GDM1 (cell line): ENCODE measurements at regions not wholly inside any gene's neighbourhood (a gene's known extent, or its start where the extent isn't known, plus 50 kb on each side); places are given as distances from the start of the nearest gene placed in this dataset.
"Not testable (repeated sequence)": the region's sequence is repeated elsewhere in the genome, so short reads cannot be mapped to it uniquely, and the experiment has no call there.

Experiments used
- DNase-seq: peaks from one replicate; lab custom pipeline; 2025; lab: John Stamatoyannopoulos, UW

DNA sequence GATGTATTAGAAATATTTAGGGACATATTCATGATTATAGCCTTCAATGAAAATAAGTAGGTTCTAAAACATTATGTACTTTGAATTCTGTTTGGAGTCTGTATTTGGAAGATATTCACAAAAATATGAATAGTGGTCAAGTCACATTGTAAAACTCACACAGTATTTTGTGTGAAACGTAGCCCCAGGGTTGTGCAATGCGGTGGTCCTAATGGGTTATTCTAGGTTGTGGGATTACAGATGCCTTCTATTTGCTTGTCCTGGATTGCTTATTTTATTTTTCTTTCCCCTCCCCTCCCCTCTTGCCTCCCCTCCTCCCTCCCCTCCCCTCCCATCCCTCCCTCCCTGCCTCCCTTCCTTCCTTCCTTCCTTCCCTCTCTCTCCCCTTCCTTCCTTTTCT, 93.7 kb upstream of the THUMPD2 start:
- DNase-seq: no peak

DNA sequence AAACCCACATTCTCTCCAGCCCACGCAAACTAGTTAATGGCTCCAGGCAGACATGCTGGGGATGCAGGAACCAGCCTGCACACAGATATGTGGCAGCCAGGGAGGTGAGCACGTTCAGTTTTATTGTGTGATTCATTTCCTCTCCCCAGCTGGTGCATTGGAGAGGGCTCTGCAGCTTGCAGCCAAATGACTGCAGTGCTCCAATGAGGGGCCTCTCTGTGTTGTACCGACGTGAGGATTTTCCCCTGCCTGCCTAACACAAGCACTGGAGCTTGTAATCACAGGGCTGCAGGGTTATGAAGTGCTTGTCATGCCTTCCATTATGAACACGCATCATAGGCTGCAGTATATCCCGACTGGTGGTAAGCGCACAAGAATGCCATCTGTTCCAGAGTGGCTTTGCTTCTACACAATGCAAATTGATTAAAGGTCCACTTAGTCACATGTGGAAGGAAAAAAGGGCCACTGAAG, 92.3 kb upstream of the THUMPD2 start:
- DNase-seq: no peak

DNA sequence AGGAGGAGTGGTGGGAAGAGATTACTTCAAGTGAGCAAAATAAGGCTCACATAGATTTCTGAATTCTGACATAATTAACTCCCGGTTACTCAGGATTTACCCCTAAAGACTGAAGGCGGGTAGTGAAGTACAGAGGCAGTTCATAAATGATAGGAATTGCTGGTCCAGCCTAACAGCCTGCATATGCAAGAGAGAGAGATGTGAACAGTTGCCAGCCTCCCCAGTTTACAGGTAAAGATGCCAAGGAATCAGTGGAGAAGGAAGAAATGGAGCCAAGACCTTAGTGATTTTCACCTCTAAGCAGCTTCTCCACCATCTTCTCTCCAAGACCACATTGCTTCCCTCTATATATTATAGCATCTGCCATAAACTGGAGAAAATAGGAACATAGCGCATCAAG, 91.8 kb upstream of the THUMPD2 start:
- DNase-seq: no peak

DNA sequence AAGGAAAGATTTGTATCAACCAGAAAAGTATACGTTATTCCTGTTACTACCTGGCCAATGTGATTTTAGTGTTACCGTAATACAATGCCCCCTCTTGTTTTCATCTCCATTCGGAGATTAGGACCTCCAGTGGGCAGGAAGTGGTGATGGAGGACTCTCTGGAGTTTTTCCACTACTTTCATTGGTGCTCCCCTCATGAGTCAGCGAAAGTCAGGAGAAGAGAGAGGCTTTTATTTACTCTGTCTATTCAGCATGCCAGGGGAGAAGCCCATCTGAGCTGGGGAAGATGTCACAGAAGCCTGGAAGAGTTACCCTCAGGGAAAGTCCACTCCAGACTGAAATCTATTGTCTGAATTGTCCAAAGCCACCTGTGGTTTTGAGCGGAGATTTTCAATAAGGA, 88.2 kb upstream of the THUMPD2 start:
- DNase-seq: no peak

DNA sequence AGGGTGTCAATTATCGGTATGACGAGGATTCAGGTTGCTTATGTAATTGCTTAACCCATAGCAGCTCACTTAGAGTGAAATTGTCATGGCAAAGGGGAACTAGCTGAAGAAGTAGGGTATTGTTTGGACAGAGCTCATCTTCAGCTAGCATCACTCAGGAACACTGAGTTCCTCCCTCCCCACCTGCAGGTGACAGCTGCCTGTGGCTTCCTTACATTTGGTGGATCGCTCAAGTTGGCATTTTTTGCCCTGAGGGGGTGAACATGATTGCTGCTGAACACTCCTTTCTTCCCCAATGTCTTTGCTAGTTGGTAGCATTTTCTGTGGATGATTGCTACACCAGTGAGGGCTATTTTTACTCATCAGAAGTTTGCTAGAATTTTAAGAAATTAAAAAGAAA, 86.7 kb upstream of the THUMPD2 start:
- DNase-seq: no peak

DNA sequence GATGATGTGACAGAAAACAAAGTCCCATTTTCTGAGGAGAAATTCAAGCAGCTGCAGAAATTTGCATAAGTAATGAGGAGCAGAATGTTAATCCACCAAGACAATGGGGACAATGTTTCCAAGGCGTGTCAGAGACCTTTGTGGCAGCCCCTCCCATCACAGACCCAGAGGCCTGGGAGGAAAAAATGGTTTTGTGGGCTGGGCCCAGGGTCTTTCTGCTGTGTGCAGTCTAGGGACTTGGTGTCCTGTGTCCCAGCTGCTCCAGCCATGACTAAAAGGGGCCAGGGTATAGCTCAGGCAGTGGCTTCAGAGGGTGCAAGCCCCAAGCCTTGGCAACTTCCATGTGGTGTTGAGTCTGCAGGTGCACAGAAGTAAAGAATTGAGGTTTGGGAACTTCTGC, 84.6 kb upstream of the THUMPD2 start:
- DNase-seq: not testable (repeated sequence)

DNA sequence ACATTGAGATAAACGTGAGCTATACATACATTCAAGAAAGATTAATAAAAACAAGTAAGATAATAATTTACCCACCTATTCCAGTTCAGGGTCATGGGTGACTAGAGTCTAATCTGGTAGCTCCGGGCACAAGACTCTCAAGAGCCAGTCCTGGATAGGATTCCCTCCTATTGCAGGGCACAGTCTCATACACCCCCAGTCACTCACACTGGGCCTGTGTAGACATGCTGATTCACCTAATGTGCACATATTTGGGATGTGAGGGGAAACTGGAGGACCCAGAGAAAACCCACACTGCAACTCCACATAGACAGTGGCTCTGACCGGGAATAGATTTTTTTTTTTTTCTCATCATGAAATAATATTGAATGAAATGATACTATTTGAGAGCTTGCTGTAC, 81.5 kb upstream of the THUMPD2 start:
- DNase-seq: no peak

DNA sequence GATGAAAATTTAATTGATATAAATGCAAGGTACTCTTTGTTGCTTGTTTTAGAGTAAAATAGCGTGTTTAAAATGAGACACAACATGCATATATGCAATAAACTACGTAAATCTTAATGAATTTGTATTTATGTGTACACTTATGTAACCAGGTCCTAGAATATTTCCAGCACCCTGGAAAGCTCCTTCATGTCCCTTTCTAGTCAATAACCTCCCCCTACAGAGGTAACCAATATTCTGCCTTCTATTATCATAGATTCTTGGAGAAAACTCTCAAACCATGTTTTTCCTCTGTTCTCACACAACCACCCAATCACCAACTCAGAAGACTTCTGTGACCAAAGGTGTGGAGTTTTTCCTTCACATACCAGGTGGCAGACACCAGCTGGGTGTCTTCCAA, 79.6 kb upstream of the THUMPD2 start:
- no peak for DNase-seq

DNA sequence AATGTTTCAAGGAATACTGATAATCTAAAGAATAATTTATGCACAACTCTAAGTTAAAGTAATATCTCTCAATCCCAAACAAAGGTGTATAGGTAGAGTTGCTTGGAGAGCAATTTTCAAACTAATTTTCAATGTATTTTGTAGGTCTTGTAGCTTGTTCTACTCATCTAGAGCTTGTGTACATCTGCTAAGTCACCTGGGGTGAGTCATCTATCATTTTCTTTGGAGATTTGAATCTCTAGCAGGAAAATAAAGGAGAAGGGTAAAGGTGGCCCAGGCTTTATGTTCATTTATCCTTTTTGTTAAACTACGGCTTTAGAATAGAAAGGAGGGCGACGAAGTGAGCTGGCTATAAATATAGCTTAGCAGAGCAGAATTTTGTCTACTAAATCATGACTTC, 76.8 kb upstream of the THUMPD2 start:
- DNase-seq: no peak

DNA sequence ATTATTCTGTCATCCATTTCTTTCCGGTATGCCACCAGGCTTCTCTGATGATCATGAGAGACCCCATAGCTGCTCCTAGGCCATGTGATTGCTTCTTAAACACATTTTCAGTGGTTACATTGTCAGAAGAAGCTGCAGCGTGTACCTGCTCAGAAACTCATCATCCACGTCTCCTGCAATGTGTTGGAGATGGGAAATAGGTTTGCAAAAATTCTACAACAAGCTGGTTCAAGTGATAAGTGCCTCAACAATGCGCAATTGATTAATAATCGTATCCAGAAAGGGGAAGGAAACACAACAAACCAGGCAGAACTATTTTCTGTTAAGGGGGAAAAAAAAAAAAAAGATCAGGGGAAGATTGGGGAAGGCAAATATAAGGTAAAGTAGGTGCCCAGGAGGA, 75.7 kb upstream of the THUMPD2 start:
- DNase-seq: no peak

DNA sequence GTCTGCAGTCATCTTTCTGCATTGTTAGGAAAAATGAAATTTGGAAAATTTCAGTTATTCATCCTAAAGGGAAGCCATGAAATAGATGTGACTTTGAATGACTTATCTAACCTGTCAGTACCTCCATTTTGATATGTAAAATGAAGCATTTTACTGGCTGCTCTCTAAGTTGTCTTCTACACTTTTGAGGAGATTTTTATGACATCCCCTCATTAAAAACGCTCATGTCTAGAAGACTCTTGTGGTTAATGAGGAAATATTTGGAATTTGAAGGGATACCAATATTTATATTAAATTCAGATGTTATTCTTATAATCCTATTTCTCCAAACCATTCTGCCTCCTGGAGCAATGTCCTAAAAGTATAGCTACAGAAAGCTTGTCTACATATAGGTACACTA, 73.8 kb upstream of the THUMPD2 start:
- DNase-seq: no peak

DNA sequence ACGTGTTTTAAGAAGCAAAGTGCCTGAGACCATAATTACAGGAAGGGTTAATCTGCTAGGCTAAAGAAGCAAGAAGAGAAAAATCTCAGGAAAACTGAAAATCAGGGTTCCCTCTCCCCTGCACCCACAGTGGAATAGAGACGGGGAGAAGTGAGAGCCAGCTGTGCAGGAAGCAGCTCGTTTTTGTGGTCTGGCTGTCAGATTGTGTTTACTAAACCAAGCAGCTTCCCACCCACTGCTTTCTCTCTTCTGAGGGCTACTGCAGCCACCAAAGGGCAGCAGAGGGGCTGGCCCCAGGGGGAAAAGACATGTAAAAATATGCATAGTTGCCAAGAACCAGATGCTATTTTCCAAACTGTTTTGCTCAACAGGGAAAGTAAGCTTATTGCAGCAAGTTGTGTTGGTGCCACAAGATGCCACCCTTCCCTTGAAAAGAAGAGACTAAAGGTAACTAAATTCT, 72.6 kb upstream of the THUMPD2 start:
- no peak for DNase-seq

DNA sequence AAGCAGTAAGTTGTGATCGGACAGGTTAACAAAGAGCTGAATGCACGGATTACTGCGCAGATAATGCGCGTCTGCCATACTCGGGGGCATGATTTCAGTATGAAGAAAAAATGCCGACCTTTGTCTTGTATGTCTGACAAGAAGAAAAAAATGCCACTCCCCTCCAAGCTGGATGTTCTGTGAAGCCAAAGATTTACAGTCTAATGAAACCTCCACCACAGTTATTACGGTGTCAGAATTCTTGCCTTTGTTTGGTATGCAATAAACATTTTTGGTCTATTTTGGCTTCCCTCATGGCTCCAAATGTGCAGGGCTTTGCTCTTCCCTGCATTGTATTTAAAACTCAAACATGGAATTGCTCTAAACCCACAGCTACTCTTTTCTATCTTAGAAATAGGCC, 72.2 kb upstream of the THUMPD2 start:
- DNase-seq: no peak

DNA sequence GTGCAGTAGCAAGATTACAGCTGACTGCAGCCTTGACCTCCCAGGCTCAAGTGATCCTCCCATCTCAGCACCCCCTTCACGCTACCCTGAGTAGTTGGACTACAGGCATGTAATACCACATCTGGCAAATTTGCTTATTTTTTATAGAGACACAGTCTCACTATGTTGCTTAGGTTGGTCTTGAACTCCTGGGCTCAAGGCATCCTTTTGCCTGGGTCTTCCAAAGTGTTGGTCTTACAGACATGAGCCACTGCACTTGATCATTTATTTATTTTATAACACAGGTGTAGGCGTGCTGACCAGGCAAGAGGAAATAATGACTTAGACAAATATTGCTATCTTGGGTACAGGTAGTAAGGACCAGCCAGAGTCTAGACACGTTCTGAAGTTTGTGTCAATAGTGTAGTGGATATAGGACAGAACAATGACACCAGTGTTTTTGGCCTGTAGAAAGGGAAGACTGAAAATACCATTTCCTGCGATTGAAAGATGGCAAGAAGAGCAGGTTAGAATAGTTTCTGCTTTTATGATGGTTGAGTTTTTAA, 71.0 kb upstream of the THUMPD2 start:
- DNase-seq: no peak

DNA sequence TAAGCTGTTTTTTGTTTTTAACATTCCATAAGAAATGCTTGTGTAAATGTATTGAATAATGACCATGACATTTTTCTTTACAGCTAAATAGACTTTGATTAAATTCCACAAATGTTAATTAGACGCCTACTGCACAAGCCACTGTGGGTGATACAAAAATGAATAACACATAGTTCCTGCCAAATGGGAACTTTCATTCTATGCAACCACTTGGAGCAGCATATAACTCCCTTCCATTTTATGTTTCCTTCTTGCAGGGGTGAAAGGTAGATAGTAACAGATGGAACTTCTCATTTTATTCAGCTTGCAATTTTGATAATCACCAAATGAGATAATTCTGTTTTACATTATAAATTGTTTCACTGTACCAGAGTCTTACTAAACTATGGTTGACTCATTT, 70.0 kb upstream of the THUMPD2 start:
- DNase-seq: no peak

DNA sequence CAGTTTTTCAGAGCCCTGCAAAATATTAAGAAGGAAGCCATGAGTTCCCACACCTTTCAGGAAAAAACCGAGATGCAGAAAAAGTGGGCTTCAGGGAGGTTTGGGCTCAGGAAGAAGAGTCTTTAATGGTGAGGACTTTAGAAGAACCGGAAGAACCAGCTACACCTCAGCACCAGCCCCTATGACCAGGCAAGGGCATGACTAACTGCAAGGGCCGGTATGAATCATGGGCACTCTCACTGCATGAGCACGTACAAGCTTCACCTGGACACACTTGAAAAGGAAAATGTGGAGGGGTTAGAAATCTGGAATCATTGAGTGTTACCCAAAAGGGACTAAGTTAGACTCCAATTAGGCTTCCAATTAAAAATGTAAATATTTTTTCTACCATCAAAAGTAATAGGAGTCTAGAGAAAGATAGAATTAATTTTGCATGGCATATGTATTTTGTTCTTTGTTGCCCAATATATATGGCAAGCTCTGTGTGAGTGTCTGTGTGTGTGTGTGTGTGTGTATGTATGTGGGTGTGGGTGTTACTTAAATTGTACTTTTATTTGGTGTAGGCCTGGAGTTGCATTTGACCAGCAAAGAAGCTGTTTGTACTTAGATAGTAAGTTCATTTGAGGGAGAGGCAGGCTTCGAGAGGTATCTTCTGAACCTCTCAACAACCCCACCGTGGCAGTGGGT, 66.5 kb upstream of the THUMPD2 start:
- no peak for DNase-seq

DNA sequence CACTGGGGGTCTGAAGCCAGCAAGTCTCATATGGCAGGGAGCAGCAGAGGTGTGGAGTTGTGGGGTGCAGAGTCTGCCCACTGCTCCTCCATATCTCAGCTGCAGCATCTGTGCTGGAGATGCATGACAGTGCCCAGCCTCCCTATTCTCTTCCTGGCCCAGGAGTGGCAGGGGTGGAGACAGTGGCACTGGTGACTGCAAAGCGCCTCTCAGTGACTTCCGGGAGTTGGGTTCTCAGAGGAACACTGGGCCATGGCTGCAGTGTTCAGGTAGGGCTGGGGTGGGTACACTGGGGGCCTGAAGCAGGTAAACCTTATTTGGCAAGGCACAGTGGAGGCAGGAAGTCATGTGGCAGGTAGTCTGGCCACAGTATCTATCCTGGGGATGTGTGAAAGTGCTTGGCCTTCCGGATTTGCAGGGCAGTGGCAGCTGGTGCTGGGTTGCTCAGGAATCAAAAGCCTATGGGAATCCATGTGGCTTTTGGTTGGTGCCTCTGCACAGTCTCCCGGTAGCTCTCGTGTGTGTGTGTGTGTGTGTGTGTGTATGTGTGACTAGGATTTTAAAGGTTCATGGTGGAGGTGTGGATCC, 60.3 kb upstream of the THUMPD2 start:
- no peak for DNase-seq

DNA sequence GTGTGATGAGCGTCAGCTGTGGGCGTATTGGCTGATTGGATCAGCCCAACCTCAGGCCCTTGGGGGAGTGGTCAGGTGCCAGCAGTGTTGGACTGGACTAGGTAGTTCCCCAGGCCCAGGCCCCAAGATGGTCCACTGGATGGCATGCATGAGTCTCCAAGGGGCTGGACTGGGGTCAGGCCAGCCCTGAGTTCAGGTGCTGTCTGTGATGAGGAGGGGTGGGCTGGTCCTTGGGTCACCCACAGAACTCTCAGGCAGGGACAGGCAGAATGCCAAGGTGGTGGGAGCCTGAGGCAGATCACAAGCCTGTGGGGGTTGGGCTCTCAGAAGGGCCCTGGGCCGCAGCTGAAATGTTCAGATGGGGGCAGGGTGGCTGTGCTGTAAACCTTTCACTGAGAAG, 59.5 kb upstream of the THUMPD2 start:
- no peak for DNase-seq

DNA sequence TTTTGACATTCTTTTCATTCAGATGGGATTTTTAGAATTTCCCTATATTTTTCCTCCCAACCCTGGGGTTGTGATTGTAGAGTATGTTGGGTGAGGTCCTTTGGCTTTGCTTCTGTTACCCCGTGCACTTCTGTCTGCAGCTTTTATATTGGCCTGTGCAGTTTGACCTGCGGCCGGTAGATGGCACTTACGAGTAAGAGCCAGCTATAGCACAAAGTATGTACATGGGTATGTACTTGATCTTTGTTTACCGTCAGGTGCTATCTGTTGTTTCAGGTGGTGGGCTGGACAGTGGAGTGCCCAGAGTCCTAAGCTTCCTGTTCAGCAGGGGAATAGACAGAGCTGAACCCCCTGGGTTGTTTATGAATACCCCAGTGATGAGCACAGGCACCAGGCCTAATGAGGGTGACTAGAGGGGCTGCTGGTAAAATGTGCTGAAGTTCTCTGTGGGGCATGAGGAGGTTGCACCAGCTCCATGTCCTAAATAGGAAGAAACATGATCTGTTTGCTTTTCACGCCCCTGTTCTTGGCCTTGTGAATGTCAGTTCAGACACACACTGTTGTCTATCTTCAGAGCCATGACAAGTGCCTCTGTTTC, 58.9 kb upstream of the THUMPD2 start:
- no peak for DNase-seq

DNA sequence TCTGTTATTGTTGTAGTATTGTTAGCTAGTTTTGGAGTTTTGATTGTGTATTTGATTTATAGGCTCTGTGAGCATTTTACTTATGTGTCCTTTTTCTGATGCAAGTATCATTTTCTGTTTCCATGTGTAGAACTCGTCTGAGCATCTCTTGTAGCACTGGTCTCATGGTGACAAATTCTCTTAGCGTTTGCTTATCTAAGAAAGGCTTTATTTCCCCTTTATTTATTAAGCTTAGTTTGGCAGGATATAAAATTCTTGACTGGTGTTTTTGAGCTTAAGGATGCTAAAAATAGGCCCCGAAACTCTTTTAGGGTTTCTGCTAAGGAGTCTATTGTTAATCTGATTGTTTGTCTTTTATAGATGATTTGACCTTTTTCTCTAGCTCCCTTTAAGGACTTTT, 57.6 kb upstream of the THUMPD2 start:
- DNase-seq: no peak

DNA sequence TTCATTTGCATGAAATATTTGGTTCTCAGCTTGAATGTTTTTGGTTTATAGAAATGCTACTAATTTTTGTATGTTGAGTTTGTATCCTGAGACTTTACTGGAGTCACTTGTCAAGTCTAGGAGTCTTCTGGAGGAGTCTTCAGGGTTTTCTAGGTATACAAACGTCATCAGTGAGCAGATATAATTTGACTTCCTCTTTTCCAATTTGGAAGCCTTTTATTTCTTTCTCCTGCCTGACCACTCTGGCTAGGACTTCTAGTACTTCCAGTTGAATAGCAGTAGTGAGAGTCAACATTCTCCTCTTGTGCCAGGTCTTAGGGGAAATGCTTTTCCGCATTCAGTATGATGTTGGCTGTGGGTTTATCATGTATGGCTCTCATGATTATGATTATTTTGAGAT, 55.4 kb upstream of the THUMPD2 start:
- no peak for DNase-seq

DNA sequence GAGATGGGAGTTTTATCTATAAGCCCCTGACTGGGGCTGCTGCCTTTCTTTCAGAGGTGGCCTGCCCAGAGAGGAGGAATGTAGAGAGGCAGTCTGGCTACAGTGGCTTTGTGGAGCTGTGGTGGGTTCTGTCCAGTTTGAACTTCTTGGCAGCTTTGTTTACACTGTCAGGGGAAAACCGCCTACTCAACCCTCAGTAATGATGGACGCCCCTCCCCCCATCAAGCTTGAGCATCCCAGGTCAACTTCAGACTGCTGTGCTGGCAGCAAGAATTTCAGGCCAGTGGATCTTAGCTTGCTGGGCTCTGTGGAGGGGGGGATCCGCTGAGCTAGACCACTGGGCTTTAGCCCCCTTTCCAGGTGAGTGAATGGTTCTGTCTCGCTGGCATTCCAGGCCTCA, 51.6 kb upstream of the THUMPD2 start:
- DNase-seq: not testable (repeated sequence)
